ENCODE measurements at regions not wholly inside any gene's neighbourhood (a gene's known extent, or its start where the extent isn't known, plus 50 kb on each side); places are given as distances from the start of the nearest gene placed in this dataset.
"Not testable (repeated sequence)": the region's sequence is repeated elsewhere in the genome, so short reads cannot be mapped to it uniquely, and the experiment has no call there.

GRCh38 chr1:30242722-30243457 is 480.5 kb downstream of the MATN1 start:
- DNase-seq (ENCODE audit: low read depth in 3 of 3, low spot score in 2 of 3), result no peak

- peak in 1 of 3 donors; percentile 33 for DNase-seq (ENCODE audit: low read depth in 3 of 3, low spot score in 2 of 3)
Measured at GRCh38 chr1:30242168-30242567, 481.2 kb downstream of the MATN1 start.

GRCh38 chr1:30241681-30242080 is 481.7 kb downstream of the MATN1 start:
- no peak for DNase-seq (ENCODE audit: low read depth in 3 of 3, low spot score in 2 of 3)

GRCh38 chr1:30234091-30234490 is 489.3 kb downstream of the MATN1 start:
- DNase-seq (ENCODE audit: low read depth in 3 of 3, low spot score in 2 of 3), result no peak

- DNase-seq (ENCODE audit: low read depth in 3 of 3, low spot score in 2 of 3), result no peak
Measured at GRCh38 chr1:30232288-30232899, 491.0 kb downstream of the MATN1 start.

DNA sequence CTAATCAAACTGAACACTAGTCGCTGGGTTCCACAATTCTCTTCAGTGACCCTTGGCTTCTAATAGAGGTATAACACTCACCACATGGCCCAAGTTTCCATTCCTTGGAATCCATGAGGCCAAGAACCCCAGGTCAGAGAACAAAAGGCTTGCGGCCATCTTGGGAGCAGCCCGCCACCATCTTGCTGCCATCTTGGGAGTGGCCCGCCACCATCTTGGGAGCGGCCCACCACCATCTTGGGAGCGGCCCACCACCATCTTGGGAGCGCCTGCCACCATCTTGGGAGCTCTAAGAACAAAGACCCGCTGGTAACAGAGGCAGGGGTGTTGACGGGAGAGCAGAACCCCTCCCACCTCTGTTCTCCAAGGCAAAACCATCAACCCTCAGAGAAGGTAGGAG is 493.4 kb downstream of the MATN1 start:
- no peak for DNase-seq (ENCODE audit: low read depth in 3 of 3, low spot score in 2 of 3)

DNA sequence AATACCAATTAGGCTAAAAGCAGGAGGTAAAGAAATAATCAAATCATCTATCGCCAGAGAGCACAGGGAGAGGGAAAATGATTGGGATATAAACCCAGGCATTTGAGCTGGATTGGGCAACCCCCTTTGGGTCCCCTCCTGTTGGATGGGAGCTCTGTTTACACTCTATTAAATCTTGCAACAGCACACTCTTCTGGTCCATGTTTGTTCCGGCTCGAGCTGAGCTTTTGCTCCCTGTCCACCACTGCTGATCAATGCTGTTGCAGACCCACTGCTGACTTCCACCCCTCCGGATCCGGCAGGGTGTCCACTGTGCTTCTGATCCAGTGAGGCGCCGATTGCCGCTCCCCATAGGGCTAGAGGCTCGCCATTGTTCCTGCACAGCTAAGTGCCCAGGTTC is 493.8 kb downstream of the MATN1 start:
- no peak for DNase-seq (ENCODE audit: low read depth in 3 of 3, low spot score in 2 of 3)

DNA sequence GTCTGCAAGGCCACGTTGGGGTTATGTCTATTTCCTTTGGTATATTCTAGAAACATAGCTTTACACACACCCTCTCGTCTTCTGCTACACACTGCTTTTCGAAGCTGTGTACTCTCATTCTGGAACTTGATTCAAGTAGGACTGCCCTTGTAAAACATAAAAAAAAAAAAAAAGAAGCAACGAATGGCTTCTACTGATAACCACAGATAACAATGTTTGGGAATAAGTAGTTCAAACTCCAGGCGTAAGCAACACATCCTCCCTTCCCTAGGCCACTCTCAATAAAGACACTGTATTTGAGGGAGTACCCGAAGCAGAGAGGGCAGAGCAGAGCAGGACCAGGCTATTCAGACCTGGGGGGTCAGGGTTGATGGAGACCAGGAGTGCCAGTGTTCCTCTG is 496.7 kb downstream of the MATN1 start:
- no peak for DNase-seq (ENCODE audit: low read depth in 3 of 3, low spot score in 2 of 3)

GRCh38 chr1:30225357-30225756 is 498.0 kb downstream of the MATN1 start:
- DNase-seq (ENCODE audit: low read depth in 3 of 3, low spot score in 2 of 3), result no peak

DNA sequence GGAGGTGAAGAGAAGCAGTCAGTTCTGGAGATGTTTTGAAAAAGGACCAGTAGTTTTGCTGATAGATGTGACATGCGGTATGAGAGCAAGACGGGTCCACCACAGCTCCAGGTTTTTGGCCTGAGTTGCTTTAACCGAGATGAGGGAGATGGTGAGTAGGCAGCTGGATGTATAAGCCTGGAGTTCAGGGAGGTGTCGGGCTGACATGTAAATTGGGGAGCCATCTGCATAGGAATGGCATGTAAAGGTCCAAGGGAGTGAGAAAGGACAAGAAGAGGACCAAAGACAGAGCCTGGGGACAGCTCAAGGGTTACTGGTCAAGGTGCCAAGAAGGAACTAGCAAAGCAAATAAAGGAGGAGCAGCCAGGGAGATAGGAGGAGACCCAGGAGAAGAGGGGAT is 503.7 kb downstream of the MATN1 start:
- no peak for DNase-seq (ENCODE audit: low read depth in 3 of 3, low spot score in 2 of 3)

DNA sequence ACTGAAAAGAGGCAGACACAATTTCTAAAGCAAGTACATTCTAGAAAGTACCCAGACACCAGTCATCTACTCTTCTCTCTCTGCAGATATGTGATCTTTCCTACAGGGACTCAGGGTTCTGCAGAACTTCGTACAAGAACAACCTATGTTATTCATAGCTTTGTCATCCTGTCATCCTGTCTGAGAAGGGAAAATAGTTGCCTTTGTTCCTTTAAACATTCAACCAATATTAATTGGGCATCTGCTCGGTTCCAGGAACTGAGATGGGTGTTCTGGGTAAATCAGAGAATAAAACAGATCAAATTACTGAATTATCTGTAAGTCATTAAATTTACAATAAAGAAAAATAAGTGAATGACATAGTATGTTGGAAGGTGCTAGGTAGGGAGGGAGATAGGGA is 504.9 kb downstream of the MATN1 start:
- DNase-seq (ENCODE audit: low read depth in 3 of 3, low spot score in 2 of 3), result no peak

DNA sequence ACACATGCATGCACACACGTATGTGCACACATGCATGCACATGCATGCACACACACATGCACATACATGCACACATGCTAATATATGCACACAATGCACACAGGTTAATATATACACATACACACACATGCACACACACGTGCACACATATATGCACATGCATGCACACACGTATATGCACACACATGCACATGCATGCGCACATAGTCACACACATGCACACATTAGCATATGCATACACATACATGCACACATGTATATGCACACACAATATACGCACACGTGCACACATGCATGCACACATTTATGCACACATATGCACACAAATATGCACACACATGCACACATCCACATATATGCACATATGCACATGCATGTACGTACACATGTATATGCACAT is 506.8 kb downstream of the MATN1 start:
- no peak for DNase-seq (ENCODE audit: low read depth in 3 of 3, low spot score in 2 of 3)

GRCh38 chr1:30213936-30214335 is 509.4 kb downstream of the MATN1 start:
- DNase-seq (ENCODE audit: low read depth in 3 of 3, low spot score in 2 of 3), result no peak

- DNase-seq (ENCODE audit: low read depth in 3 of 3, low spot score in 2 of 3), result not testable (repeated sequence)
Measured at GRCh38 chr1:30207962-30208361, 515.4 kb downstream of the MATN1 start.

DNA sequence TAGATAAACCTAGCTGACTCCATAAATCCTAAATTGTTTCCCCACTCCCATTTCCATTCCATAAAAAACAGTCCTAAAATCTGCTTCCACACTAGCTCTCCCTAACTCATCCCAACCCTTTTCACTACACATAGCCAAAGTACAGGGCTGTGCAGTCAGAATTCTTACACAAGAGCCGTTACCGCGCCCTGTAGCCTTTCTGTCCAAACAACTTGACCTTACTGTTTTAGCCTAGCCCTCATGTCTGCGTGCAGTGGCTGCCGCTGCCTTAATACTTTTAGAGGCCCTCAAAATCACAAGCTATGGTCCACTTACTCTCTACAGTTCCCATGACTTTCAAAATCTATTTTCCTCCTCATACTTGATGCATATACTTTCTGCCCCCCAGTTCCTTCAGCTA is 516.8 kb downstream of the MATN1 start:
- DNase-seq (ENCODE audit: low read depth in 3 of 3, low spot score in 2 of 3), result not testable (repeated sequence)

DNA sequence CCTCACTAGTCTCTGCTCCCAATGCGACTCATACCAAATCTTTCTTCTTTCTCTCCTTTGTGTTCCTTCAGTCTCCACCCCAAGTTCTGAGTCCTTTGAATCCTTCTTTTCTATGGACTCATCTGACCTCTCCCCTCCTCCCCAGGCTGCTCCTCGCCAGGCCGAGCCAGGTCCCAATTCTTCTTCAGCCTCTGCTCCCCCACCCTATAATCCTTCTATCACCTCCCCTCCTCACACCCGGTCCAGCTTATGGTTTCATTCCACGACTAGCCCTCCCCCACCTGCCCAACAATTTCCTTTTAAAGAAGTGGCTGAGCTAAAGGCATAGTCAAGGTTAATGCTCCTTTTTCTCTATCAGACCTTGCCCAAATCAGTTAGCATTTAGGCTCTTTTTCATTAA is 518.5 kb downstream of the MATN1 start:
- DNase-seq (ENCODE audit: low read depth in 3 of 3, low spot score in 2 of 3), result not testable (repeated sequence)

GRCh38 chr1:30201015-30201414 is 522.4 kb downstream of the MATN1 start:
- no peak for DNase-seq (ENCODE audit: low read depth in 3 of 3, low spot score in 2 of 3)

DNA sequence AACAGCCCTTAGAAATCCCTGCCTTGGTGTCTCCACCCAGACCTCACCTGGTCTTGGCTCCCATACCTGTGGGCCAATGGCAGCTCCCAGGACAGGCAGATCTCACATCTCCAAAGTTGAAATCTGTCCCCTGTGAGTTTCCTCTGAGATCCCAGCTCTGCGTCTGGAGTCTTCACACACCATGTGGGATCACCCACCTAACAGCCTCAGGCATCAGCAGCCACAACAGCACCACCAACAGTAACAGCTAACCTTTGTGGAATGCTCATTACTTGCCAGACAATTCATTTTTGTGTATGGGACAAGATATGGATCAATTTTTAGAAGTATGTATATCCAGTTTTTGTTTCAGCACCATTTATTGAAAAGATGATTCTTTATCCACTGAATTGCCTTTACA is 523.2 kb downstream of the MATN1 start:
- no peak for DNase-seq (ENCODE audit: low read depth in 3 of 3, low spot score in 2 of 3)

- no peak for DNase-seq (ENCODE audit: low read depth in 3 of 3, low spot score in 2 of 3)
Measured at GRCh38 chr1:30199563-30199962, 523.8 kb downstream of the MATN1 start.

DNA sequence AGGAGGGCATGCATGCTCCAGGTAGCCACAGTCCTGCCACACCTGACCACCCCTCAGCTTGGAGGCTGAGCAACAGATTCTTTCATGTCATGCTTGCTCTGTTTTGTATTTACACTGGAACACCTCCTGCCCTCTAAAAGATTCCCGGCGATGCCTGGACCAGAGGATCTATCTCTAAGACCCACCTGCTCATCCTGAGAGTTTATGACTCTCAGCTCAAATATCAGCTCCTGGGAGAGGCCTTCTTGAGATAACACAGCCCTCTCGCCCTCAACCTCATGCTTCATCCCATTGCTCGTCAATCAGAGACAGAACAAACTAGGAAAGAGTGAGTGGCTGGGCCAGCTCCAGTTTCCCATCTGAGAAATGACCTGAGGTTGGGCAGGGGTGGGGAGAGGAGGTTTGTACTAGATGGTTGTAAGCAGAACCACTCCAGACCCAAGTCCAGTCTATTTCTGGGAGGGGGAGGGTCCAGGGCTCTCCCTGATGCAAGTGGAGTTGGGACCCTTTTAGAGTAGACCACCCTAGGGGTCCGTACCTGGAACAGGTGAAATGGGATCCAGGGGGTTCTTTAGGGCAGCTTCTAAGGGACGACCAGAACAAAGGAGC is 524.5 kb downstream of the MATN1 start:
- DNase-seq (ENCODE audit: low read depth in 3 of 3, low spot score in 2 of 3), result no peak

- no peak for DNase-seq (ENCODE audit: low read depth in 3 of 3, low spot score in 2 of 3)
Measured at GRCh38 chr1:30198451-30198760, 525.0 kb downstream of the MATN1 start.
